ENCODE measurements at regions not wholly inside any gene's neighbourhood (a gene's known extent, or its start where the extent isn't known, plus 50 kb on each side); places are given as distances from the start of the nearest gene placed in this dataset.

DNA sequence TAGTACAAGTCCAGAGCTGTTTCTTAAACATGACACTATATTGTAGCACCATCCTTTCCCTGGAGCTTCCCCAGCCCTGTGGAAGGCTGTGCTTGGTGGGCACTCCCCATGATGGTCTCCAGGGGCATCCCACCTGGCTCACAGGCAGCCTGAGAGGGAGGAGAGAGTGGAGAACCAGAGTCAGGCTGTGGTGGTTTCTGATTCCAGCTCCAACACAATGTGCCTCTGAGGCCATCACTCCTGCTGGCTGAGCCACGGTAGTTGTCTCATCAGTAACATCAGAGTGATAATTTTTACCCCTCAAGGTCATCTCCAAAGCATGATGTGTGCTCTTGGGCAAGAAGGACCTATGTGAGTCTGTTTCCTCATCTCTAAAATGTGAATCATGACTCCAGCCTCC is 398.0 kb downstream of the CDK5RAP2 start:
- TF ChIP-seq, protein P1, sequence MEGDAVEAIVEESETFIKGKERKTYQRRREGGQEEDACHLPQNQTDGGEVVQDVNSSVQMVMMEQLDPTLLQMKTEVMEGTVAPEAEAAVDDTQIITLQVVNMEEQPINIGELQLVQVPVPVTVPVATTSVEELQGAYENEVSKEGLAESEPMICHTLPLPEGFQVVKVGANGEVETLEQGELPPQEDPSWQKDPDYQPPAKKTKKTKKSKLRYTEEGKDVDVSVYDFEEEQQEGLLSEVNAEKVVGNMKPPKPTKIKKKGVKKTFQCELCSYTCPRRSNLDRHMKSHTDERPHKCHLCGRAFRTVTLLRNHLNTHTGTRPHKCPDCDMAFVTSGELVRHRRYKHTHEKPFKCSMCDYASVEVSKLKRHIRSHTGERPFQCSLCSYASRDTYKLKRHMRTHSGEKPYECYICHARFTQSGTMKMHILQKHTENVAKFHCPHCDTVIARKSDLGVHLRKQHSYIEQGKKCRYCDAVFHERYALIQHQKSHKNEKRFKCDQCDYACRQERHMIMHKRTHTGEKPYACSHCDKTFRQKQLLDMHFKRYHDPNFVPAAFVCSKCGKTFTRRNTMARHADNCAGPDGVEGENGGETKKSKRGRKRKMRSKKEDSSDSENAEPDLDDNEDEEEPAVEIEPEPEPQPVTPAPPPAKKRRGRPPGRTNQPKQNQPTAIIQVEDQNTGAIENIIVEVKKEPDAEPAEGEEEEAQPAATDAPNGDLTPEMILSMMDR (IDR thresholded peaks at IDR 0.05; ENCODE audit: low read length): no peak
- TF ChIP-seq EZH2phosphoT487 (IDR thresholded peaks at IDR 0.05; ENCODE audit: low read length) (no peak), EZH2 (optimal IDR thresholded peaks at IDR 0.05; ENCODE audit: low read depth, low read length) (no peak)

All from MM.1S (cell line).